Left cardiac atrium (tissue), 4 donors: ENCODE measurements at regions not wholly inside any gene's neighbourhood (a gene's known extent, or its start where the extent isn't known, plus 50 kb on each side); places are given as distances from the start of the nearest gene placed in this dataset.

ENCODE experiments used
- ATAC-seq, 2 donors: fragments of 200-7000 bp; cut with Tn5 transposase; one replicate each; pipeline ENCODE4 v1.9.1; 2020; ENCODE audit warnings: mild to moderate bottlenecking in 2 of 2, moderate library complexity in 2 of 2
- DNase-seq: peaks from one replicate; pipeline ENCODE4 v3.0.0-alpha.2; 2020
- intact Hi-C, 2 donors: fragments of 100-400 bp; cut with DNase I; formaldehyde crosslinking; loops; one replicate each; pipeline versions ENCODE4 v1.14.1 to v1.15.1; 2022 to 2023
- donor health status: DM: no; HTN: yes; CAD: no.
- donor health status: DM: no; HTN: yes; CAD: no; lungs with severe emphysema.
- donor health status: DM: yes; HTN: yes; CAD: no.
- donor health status: Dilated cardiomyopathy.

- DNase-seq (no peak), ATAC-seq (no peak)
- intact Hi-C loops = no loop called here
Observed at GRCh38 chr12:31872831-31873604, 86.2 kb upstream of the RESF1 start.

- intact Hi-C loops = no loop called here
- ATAC-seq (no peak), DNase-seq (no peak)
Observed at GRCh38 chr12:31869972-31870371, 89.2 kb upstream of the RESF1 start.

GRCh38 chr12:31868965-31869364, 90.2 kb upstream of the RESF1 start:
- DNase-seq (peak; percentile 67), ATAC-seq (no peak)
- intact Hi-C loops = no loop called here

GRCh38 chr12:31867292-31867691, 91.9 kb upstream of the RESF1 start:
- ATAC-seq (no peak), DNase-seq (no peak)
- intact Hi-C loops = no loop called here

- ATAC-seq (no peak), DNase-seq (no peak)
- intact Hi-C loops = no loop called here
Observed at GRCh38 chr12:31866523-31866922, 92.7 kb upstream of the RESF1 start.

GRCh38 chr12:31865023-31865422, 94.2 kb upstream of the RESF1 start:
- DNase-seq (no peak), ATAC-seq (no peak)
- intact Hi-C loops = no loop called here

- DNase-seq (no peak), ATAC-seq (no peak)
- intact Hi-C loops = no loop called here
Observed at GRCh38 chr12:31861360-31861759, 97.9 kb upstream of the RESF1 start.

- intact Hi-C loops = no loop called here
- ATAC-seq = no peak
- no peak for DNase-seq
Observed at GRCh38 chr12:31860401-31860800, 98.8 kb upstream of the RESF1 start.

GRCh38 chr12:31859232-31859977, 99.8 kb upstream of the RESF1 start:
- no peak for ATAC-seq
- no peak for DNase-seq
- intact Hi-C loops = no loop called here

GRCh38 chr12:31855427-31855826, 103.8 kb upstream of the RESF1 start:
- DNase-seq (no peak), ATAC-seq (no peak)
- intact Hi-C loops = no loop called here

GRCh38 chr12:31853977-31854376, 105.2 kb upstream of the RESF1 start:
- intact Hi-C loops = no loop called here
- ATAC-seq (peak in 1 of 2 donors; percentile 22), DNase-seq (no peak)

GRCh38 chr12:31853520-31853919, 105.7 kb upstream of the RESF1 start:
- intact Hi-C loops = no loop called here
- DNase-seq (no peak), ATAC-seq (peak; percentile 53 to 72)

GRCh38 chr12:31850268-31850667, 108.9 kb upstream of the RESF1 start:
- no peak for ATAC-seq
- intact Hi-C loops = no loop called here
- no peak for DNase-seq

GRCh38 chr12:31849090-31849687, 110.0 kb upstream of the RESF1 start:
- intact Hi-C loops = no loop called here
- ATAC-seq (no peak), DNase-seq (no peak)

- no peak for DNase-seq
- ATAC-seq = no peak
- intact Hi-C loops = no loop called here
Observed at GRCh38 chr12:31846405-31846804, 112.8 kb upstream of the RESF1 start.

- intact Hi-C loops = no loop called here
- no peak for DNase-seq
- ATAC-seq = peak in 1 of 2 donors; percentile 46
Observed at GRCh38 chr12:31845613-31846322, 113.4 kb upstream of the RESF1 start.

- ATAC-seq (no peak), DNase-seq (no peak)
- intact Hi-C loops = no loop called here
Observed at GRCh38 chr12:31843398-31844095, 114.7 kb upstream of the AMN1 start.

GRCh38 chr12:31837913-31838312, 109.1 kb upstream of the AMN1 start:
- DNase-seq = no peak
- no peak for ATAC-seq
- intact Hi-C loops = no loop called here

GRCh38 chr12:31835276-31835882, 106.6 kb upstream of the AMN1 start:
- ATAC-seq (no peak), DNase-seq (no peak)
- intact Hi-C loops = no loop called here
